ENCODE measurements at regions not wholly inside any gene's neighbourhood (a gene's known extent, or its start where the extent isn't known, plus 50 kb on each side); places are given as distances from the start of the nearest gene placed in this dataset.

GRCh38 chr1:25042331-25043227 lies 112.5 kb upstream of the RUNX3 start:
- TF ChIP-seq POLR2AphosphoS5 (IDR thresholded peaks at IDR 0.05; ENCODE audit: borderline replicate concordance, low read depth, low read length): no peak
- TF ChIP-seq EZH2 (IDR thresholded peaks at IDR 0.05): no peak
